Esophagus squamous epithelium (tissue), 5 donors: ENCODE measurements at regions not wholly inside any gene's neighbourhood (a gene's known extent, or its start where the extent isn't known, plus 50 kb on each side); places are given as distances from the start of the nearest gene placed in this dataset.

Source experiments
- DNase-seq: peaks from one replicate; lab custom pipeline; 2025; lab: John Stamatoyannopoulos, UW
- H3K27ac ChIP-seq, 4 donors: fragments of 200-600 bp; sonication (generic); one replicate each; pipeline ENCODE4 v1.5.1; 2016 to 2019; ENCODE audit warnings: mild to moderate bottlenecking in 1 of 4
- H3K27me3 ChIP-seq, 4 donors: fragments of 200-600 bp; sonication (generic); 1 replicate in 3 of 4; 2 replicates in 1 of 4; pipeline versions ENCODE4 v1.5.1 to v1.6.0; 2017 to 2021; ENCODE audit warnings: antibody characterized with exemption in 1 of 4
- H3K36me3 ChIP-seq, 3 donors: fragments of 200-600 bp; sonication (generic); one replicate each; pipeline ENCODE4 v1.5.1; 2016 to 2019
- H3K4me1 ChIP-seq, 3 donors: fragments of 200-600 bp; sonication (generic); one replicate each; pipeline ENCODE4 v1.5.1; 2017 to 2019
- H3K4me3 ChIP-seq, 4 donors: fragments of 200-600 bp; sonication (generic); 1 replicate in 3 of 4; 2 replicates in 1 of 4; pipeline ENCODE4 v1.5.1; 2016 to 2019; ENCODE audit warnings: mild to moderate bottlenecking in 2 of 4, moderate library complexity in 1 of 4
- H3K9me3 ChIP-seq, 3 donors: fragments of 200-600 bp; sonication (generic); one replicate each; pipeline ENCODE4 v1.5.1; 2016 to 2019
- CTCF ChIP-seq, 6 experiments: fragments of 450-650 bp in 4 of 6; fragments of 200-600 bp in 2 of 6; sonication (generic) in 2 of 6; IDR thresholded peaks; one replicate each; pipeline ENCODE4 v1.5.1; 2016 to 2019; ENCODE audit warnings: antibody characterized with exemption in 6 of 6, mild to moderate bottlenecking in 4 of 6, moderate library complexity in 4 of 6
- POLR2A ChIP-seq, 4 donors: fragments of 450-650 bp; IDR thresholded peaks; one replicate each; pipeline ENCODE4 v1.6.1; 2017; ENCODE audit warnings: antibody characterized with exemption in 4 of 4, mild to moderate bottlenecking in 4 of 4, moderate library complexity in 3 of 4
- WGBS, 2 donors: methylation state at CpG; one replicate each; pipeline ENCODE4 v1.1.5; 2018; 5-methylcytosine and 5-hydroxymethylcytosine counted together
- intact Hi-C: fragments of 100-400 bp; cut with DNase I; formaldehyde crosslinking; loops from one replicate; pipeline ENCODE4 v1.15.0; 2022
- donor health status: DM: yes; HTN: yes; CAD: no.

DNA sequence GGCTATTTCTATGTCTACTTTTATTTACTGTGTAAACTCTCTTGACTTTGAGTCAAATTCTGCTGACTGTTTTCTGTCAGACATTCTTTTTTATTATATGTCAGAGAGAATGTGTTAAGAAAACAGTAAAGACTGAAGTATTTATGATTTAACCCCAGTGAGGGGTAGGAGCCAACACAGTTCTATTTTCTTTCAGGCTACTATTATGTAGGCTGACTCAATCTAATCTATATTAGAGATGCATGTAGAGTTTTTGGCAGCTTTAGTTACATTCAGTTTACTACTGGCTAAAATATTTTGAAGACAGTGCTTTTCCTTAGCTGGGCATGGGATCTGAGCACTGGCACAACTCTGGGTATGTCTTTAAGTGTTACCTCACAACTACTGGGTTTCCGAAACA, 1108.0 kb downstream of the CDH11 start:
- DNase-seq: no peak
- intact Hi-C loops: no loop called here
- Histone ChIP-seq H3K9me3 (no peaks in the 10 kb centered on the region), H3K4me1 (peaks cover 0 to 6% (median 0%) of the 10 kb centered on the region in 3 donors), H3K36me3 (no peaks in the 10 kb centered on the region), H3K27ac (no peak overlapping the region), H3K4me3 (no peak overlapping the region), H3K27me3 (no peaks in the 10 kb centered on the region)
- WGBS, 2 donors: 69 to 72% methylated on average over 1 of the region's 1 CpG
- TF ChIP-seq POLR2A (IDR thresholded peaks at IDR 0.05) (no peak), CTCF (IDR thresholded peaks at IDR 0.05) (no peak)

DNA sequence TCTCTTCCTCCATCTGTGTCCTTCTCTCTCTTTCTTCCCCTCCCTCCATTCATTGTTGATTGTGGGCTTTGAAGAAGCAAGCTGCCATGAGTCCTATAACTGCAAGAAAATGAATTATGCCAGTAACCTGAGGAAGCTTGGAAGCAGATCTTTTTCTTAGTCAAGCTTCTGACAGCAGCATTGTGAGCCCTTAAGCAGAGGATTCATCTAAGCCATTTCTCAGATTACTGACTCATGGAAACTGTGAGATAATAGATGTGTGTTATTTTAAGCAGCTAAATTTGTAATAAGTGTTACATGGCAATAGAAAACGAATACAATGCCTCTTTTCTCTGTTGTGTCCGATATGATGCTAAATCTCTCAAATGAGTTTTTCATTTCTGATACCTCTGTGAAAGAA, 1109.7 kb downstream of the CDH11 start:
- TF ChIP-seq POLR2A (IDR thresholded peaks at IDR 0.05): no peak
- TF ChIP-seq CTCF (IDR thresholded peaks at IDR 0.05): no peak
- Histone ChIP-seq H3K36me3 (no peaks in the 10 kb centered on the region), H3K27ac (no peak overlapping the region), H3K4me1 (peaks cover 0 to 6% (median 0%) of the 10 kb centered on the region in 3 donors), H3K27me3 (no peaks in the 10 kb centered on the region), H3K4me3 (no peak overlapping the region), H3K9me3 (no peaks in the 10 kb centered on the region)
- no peak for DNase-seq
- intact Hi-C loops: no loop called here
- 32 to 38% methylated on average over 2 of the region's 2 CpGs for WGBS, 2 donors

DNA sequence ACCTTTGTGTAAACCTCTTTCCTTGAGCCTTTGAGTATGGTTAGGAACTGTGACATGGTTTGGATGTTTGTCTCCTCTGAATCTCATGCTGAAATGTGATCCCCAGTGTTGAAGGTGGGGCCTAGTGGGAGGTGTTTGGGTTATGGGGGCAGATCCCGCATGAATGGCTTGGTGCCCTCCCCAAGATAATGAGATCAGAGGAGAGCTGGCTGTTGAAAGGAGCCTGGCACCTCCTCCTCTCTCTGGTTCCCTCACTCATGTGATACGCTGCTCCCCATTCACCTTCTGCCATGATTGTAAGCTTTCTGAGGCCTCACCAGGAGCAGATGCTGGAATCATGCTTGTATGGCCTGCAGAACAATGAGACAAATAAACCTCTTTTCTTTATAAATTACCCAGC, 1110.2 kb downstream of the CDH11 start:
- Histone ChIP-seq H3K9me3 (no peaks in the 10 kb centered on the region), H3K4me3 (no peak overlapping the region), H3K36me3 (no peaks in the 10 kb centered on the region), H3K4me1 (peaks cover 0 to 6% (median 0%) of the 10 kb centered on the region in 3 donors), H3K27ac (no peak overlapping the region), H3K27me3 (no peaks in the 10 kb centered on the region)
- intact Hi-C loops: no loop called here
- WGBS, 2 donors: 73 to 83% methylated on average over 1 to 2 of the region's 2 CpGs
- DNase-seq: no peak
- TF ChIP-seq POLR2A (IDR thresholded peaks at IDR 0.05): no peak
- TF ChIP-seq CTCF (IDR thresholded peaks at IDR 0.05): no peak

- Histone ChIP-seq H3K27ac (no peak overlapping the region), H3K9me3 (no peaks in the 10 kb centered on the region), H3K27me3 (no peaks in the 10 kb centered on the region), H3K36me3 (no peaks in the 10 kb centered on the region), H3K4me1 (peaks cover 0 to 6% (median 0%) of the 10 kb centered on the region in 3 donors), H3K4me3 (no peak overlapping the region)
- intact Hi-C loops: no loop called here
- 81 to 85% methylated on average over 2 of the region's 2 CpGs for WGBS, 2 donors
- no peak for DNase-seq
- no peak for TF ChIP-seq CTCF (IDR thresholded peaks at IDR 0.05)
- TF ChIP-seq POLR2A (IDR thresholded peaks at IDR 0.05): no peak
Measured at GRCh38 chr16:64008131-64008530, 1113.7 kb downstream of the CDH11 start.

DNA sequence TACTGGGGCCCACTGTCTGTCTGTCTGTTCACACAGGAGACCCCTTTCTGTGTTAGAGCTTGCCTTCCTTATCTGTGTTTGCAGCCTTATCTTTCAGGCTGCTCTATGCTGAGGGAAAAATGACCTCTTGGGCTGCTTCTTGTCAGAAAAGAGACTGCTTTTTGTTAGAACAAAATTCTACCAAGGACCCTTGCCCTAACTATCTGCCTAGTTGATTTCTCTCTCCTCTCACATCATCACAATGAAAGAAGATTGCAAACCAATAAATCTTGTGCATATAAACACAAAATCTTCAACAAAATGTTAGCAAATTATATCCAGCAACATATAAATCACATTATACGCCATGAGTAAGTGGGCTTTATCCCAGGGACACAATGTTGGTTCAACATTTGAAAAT, 1117.7 kb downstream of the CDH11 start:
- Histone ChIP-seq H3K36me3 (no peaks in the 10 kb centered on the region), H3K27ac (no peak overlapping the region), H3K4me1 (no peaks in the 10 kb centered on the region), H3K9me3 (no peaks in the 10 kb centered on the region), H3K27me3 (no peaks in the 10 kb centered on the region), H3K4me3 (no peak overlapping the region)
- intact Hi-C loops: no loop called here
- TF ChIP-seq POLR2A (IDR thresholded peaks at IDR 0.05): no peak
- no peak for TF ChIP-seq CTCF (IDR thresholded peaks at IDR 0.05)
- DNase-seq: no peak
- 62 to 73% methylated on average over 1 of the region's 1 CpG for WGBS, 2 donors
